Right lobe of liver (tissue), 6 donors: ENCODE measurements at regions not wholly inside any gene's neighbourhood (a gene's known extent, or its start where the extent isn't known, plus 50 kb on each side); places are given as distances from the start of the nearest gene placed in this dataset.
"Not testable (repeated sequence)": the region's sequence is repeated elsewhere in the genome, so short reads cannot be mapped to it uniquely, and the experiment has no call there.

ENCODE experiments used
- ATAC-seq, 4 donors: fragments of 200-7000 bp; cut with Tn5 transposase; one replicate each; pipeline ENCODE4 v1.9.1; 2020; ENCODE audit warnings: mild to moderate bottlenecking in 4 of 4, moderate library complexity in 4 of 4
- DNase-seq, 3 donors: peaks; one replicate each; pipeline ENCODE4 v3.0.0-alpha.2; 2020
- H3K27ac ChIP-seq, 3 donors: fragments of 200-600 bp; one replicate each; pipeline ENCODE4 v1.8.0; 2022
- H3K27me3 ChIP-seq, 2 donors: fragments of 200-600 bp; one replicate each; pipeline ENCODE4 v1.8.0; 2022
- H3K36me3 ChIP-seq, 4 donors: fragments of 200-600 bp; sonication (generic) in 1 of 4; one replicate each; pipeline versions ENCODE4 v1.5.1 to v1.8.0; 2017 to 2022; ENCODE audit warnings: control low read depth in 1 of 4
- H3K4me1 ChIP-seq, 4 donors: fragments of 200-600 bp; sonication (generic) in 1 of 4; one replicate each; pipeline versions ENCODE4 v1.5.1 to v1.8.0; 2017 to 2022; ENCODE audit warnings: control low read depth in 1 of 4
- H3K4me3 ChIP-seq, 3 donors: fragments of 200-600 bp; one replicate each; pipeline ENCODE4 v1.8.0; 2022
- H3K9me3 ChIP-seq, 4 donors: fragments of 200-600 bp; sonication (generic) in 1 of 4; one replicate each; pipeline versions ENCODE4 v1.5.1 to v1.8.0; 2017 to 2022; ENCODE audit warnings: control low read depth in 1 of 4
- POLR2A ChIP-seq: fragments of 450-650 bp; IDR thresholded peaks from one replicate; pipeline ENCODE4 v1.6.1; 2017; ENCODE audit warnings: antibody characterized with exemption, mild to moderate bottlenecking
- WGBS: methylation state at CpG from one replicate; pipeline ENCODE4 v1.1.6; 2018; ENCODE audit warnings: low coverage, low lambda C conversion rate; ENCODE audit not compliant: insufficient coverage; ENCODE audit errors: missing lambda C conversion rate; 5-methylcytosine and 5-hydroxymethylcytosine counted together
- intact Hi-C, 2 donors: fragments of 100-400 bp; cut with DNase I; formaldehyde crosslinking; loops; one replicate each; pipeline versions ENCODE4 v1.11.2 to v1.14.1; 2022
- TF ChIP-seq, protein P1 (sequence below), 4 donors: fragments of 200-600 bp in 3 of 4; fragments of 450-650 bp in 1 of 4; IDR thresholded peaks; one replicate each; pipeline versions ENCODE4 v1.5.1 to v1.8.0; 2016 to 2022; ENCODE audit warnings: antibody characterized with exemption in 4 of 4, mild to moderate bottlenecking in 2 of 4
- donor health status: DM: no; HTN: yes; CAD: no.
- donor health status: DM: no; HTN: no; CAD: no.
- donor health status: DM: no; HTN: no; CAD: no.
- donor health status: DM: no; HTN: yes; CAD: no.
- donor health status: DM: no; HTN: yes; CAD: no.

DNA sequence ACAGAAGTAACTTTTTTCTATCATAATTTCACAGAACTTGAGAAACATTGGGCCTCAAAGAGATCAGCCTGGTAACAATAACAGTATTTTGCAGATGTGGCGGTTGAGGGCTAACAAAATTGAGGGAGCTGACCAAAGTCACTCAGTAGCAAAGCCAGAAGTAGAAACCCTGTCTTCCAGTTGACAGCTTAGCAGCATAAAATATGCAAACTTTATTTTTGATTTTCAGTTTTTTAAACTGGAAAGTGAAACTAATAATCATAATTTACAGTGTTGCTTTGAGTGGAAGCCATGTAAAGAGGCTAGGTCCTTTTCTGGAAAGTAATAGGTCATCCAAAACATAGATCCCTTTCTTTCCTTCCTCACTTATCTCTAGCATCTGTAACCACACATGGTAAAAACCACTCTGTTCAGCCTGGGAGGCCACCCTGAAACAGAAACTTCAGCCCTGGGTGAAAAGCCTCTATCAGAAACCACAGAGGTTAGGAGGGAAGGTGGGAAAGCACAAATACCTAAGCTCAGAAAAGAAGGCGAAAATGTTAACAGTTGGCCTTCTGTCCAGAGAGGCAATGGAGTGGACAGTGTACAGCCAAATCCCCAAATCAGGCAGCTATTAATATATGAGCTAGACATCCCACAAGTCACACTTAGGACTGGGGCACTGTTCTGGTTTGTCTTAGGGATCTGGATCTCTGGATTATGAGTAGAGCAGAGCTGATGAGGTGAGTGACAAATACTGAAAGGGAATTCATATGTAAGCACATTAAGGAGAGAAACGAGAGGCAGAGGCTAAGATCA is 61.1 kb upstream of the ARSJ start:
- intact Hi-C loops = no loop called here
- Histone ChIP-seq H3K9me3 (no peaks in the 10 kb centered on the region), H3K4me1 (peaks cover 0 to 18% (median 0%) of the 10 kb centered on the region in 4 donors), H3K36me3 (no peaks in the 10 kb centered on the region), H3K4me3 (no peak overlapping the region), H3K27ac (no peak overlapping the region), H3K27me3 (no peaks in the 10 kb centered on the region)
- TF ChIP-seq, protein P1, sequence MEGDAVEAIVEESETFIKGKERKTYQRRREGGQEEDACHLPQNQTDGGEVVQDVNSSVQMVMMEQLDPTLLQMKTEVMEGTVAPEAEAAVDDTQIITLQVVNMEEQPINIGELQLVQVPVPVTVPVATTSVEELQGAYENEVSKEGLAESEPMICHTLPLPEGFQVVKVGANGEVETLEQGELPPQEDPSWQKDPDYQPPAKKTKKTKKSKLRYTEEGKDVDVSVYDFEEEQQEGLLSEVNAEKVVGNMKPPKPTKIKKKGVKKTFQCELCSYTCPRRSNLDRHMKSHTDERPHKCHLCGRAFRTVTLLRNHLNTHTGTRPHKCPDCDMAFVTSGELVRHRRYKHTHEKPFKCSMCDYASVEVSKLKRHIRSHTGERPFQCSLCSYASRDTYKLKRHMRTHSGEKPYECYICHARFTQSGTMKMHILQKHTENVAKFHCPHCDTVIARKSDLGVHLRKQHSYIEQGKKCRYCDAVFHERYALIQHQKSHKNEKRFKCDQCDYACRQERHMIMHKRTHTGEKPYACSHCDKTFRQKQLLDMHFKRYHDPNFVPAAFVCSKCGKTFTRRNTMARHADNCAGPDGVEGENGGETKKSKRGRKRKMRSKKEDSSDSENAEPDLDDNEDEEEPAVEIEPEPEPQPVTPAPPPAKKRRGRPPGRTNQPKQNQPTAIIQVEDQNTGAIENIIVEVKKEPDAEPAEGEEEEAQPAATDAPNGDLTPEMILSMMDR (IDR thresholded peaks at IDR 0.05) = no peak
- DNase-seq = no peak
- no peak for ATAC-seq
- 68% methylated on average over 2 of the region's 3 CpGs for WGBS

GRCh38 chr4:114041117-114041475 is 61.6 kb upstream of the ARSJ start:
- H3K27ac ChIP-seq = no peak overlapping the region
- ATAC-seq = no peak
- no peaks in the 10 kb centered on the region for H3K27me3 ChIP-seq
- DNase-seq = no peak
- no peak overlapping the region for H3K4me3 ChIP-seq
- H3K9me3 ChIP-seq = no peaks in the 10 kb centered on the region
- intact Hi-C loops = no loop called here
- WGBS = 94% methylated on average over 2 of the region's 2 CpGs
- TF ChIP-seq, protein P1 (IDR thresholded peaks at IDR 0.05) = no peak
- no peak for TF ChIP-seq POLR2A
- H3K4me1 ChIP-seq = peaks cover 0 to 18% (median 0%) of the 10 kb centered on the region in 4 donors
- H3K36me3 ChIP-seq = no peaks in the 10 kb centered on the region

- intact Hi-C loops = no loop called here
- Histone ChIP-seq H3K36me3 (no peaks in the 10 kb centered on the region), H3K9me3 (no peaks in the 10 kb centered on the region), H3K27me3 (no peaks in the 10 kb centered on the region), H3K4me3 (no peak overlapping the region), H3K27ac (no peak overlapping the region), H3K4me1 (peaks cover 0 to 18% (median 0%) of the 10 kb centered on the region in 4 donors)
- ATAC-seq = no peak
- TF ChIP-seq, protein P1 (IDR thresholded peaks at IDR 0.05) = no peak
- no peak for TF ChIP-seq POLR2A
- no peak for DNase-seq
Observed at GRCh38 chr4:114043116-114043515, 63.7 kb upstream of the ARSJ start.

DNA sequence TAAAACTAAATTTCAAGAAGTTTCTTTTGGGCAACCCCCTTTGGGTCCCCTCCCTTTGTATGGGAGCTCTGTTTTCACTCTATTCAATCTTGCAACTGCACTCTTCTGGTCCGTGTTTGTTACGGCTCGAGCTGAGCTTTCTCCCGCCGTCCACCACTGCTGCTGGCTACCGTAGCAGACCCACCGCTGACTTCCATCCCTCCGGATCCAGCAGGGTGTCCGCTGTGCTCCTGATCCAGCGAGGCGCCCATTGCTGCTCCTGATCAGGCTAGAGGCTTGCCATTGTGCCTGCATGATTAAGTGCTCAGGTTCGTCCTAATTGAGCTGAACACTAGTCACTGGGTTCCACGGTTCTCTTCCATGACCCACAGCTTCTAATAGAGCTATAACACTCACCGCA is 64.9 kb upstream of the ARSJ start:
- WGBS = 94% methylated on average over 13 of the region's 14 CpGs
- ATAC-seq, intact Hi-C loops: not testable (repeated sequence)

DNA sequence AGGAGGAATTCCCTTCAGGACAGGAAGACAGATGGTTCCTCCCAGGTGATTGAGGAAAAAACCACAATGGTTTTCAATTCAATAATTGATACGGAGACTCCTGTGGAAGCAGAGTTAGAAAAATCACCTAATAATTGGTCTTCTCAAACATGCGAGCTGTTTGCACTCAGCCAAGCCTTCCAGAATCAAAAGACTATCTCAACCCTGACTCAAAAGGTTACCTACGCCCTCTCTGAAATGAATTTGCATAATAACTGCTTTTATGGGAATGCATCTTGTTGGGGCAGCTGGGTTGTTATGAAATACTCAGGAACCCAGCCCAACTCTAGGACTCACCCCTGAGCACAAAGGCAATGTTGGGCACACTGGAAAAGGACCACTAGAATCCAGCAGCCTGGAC is 66.9 kb upstream of the ARSJ start:
- Histone ChIP-seq H3K27me3 (no peaks in the 10 kb centered on the region), H3K27ac (no peak overlapping the region), H3K36me3 (no peaks in the 10 kb centered on the region), H3K4me1 (no peaks in the 10 kb centered on the region), H3K4me3 (no peak overlapping the region), H3K9me3 (no peaks in the 10 kb centered on the region)
- 77% methylated on average over 3 of the region's 3 CpGs for WGBS
- TF ChIP-seq, protein P1 (IDR thresholded peaks at IDR 0.05) = no peak
- no peak for TF ChIP-seq POLR2A
- no peak for ATAC-seq
- no peak for DNase-seq
- intact Hi-C loops = no loop called here

More for the DNA sequence above, 64.9 kb upstream of the ARSJ start:
- H3K4me3 ChIP-seq, H3K9me3 ChIP-seq, H3K4me1 ChIP-seq, H3K36me3 ChIP-seq, H3K27ac ChIP-seq, H3K27me3 ChIP-seq, DNase-seq: not testable (repeated sequence)

- ATAC-seq, DNase-seq, intact Hi-C loops, H3K4me1 ChIP-seq, H3K27me3 ChIP-seq, H3K36me3 ChIP-seq, H3K9me3 ChIP-seq, H3K4me3 ChIP-seq, H3K27ac ChIP-seq: not testable (repeated sequence)
- 100% methylated on average over 1 of the region's 3 CpGs for WGBS
Observed at GRCh38 chr4:114048154-114048553, 68.7 kb upstream of the ARSJ start.
